WTC11 (cell line): ENCODE measurements at regions not wholly inside any gene's neighbourhood (a gene's known extent, or its start where the extent isn't known, plus 50 kb on each side); places are given as distances from the start of the nearest gene placed in this dataset.

ENCODE experiments used
- ATAC-seq: fragments of 200-7000 bp; cut with Tn5 transposase; 2 replicates; pipeline ENCODE4 v1.10.0; 2021; ENCODE audit warnings: mild to moderate bottlenecking, moderate library complexity
- CTCF ChIA-PET: fragments of 300-600 bp; sonication (Branson Sonifier 250); formaldehyde crosslinking; loops from one replicate; lab custom pipeline; 2021; ENCODE audit warnings: antibody characterized with exemption; lab: Charles Lee
- POLR2A ChIA-PET: fragments of 350-600 bp; sonication (Branson Sonifier 250); formaldehyde crosslinking; loops from one replicate; lab custom pipeline; 2021; ENCODE audit warnings: antibody characterized with exemption; lab: Charles Lee
- DNase-seq: peaks from one replicate; pipeline ENCODE4 v3.0.0; 2021; ENCODE audit warnings: low spot score
- H3K27ac Mint-ChIP-seq: 2 replicates; pipeline ENCODE4 v1.8.0; 2021; ENCODE audit warnings: mixed read lengths
- H3K27me3 Mint-ChIP-seq: 2 replicates; pipeline ENCODE4 v1.8.0; 2021; ENCODE audit warnings: low read depth, mild to moderate bottlenecking, moderate library complexity, mixed read lengths
- H3K36me3 Mint-ChIP-seq: 2 replicates; pipeline ENCODE4 v1.8.0; 2021; ENCODE audit warnings: mixed read lengths
- H3K4me1 Mint-ChIP-seq: 2 replicates; pipeline ENCODE4 v1.8.0; 2022; ENCODE audit warnings: mixed read lengths
- H3K4me3 Mint-ChIP-seq: 2 replicates; pipeline ENCODE4 v1.8.0; 2021; ENCODE audit warnings: mild to moderate bottlenecking, moderate library complexity, mixed read lengths
- H3K9me3 Mint-ChIP-seq: 2 replicates; pipeline ENCODE4 v1.8.0; 2021; ENCODE audit warnings: mixed read lengths
- AR ChIP-seq: fragments of 250-450 bp; sonication (Bioruptor Pico); IDR thresholded peaks from 2 replicates; pipeline ENCODE4 v1.9.0; 2021; ENCODE audit warnings: mild to moderate bottlenecking
- CREB1 ChIP-seq: sonication (generic); formaldehyde crosslinking; IDR thresholded peaks from 2 replicates; pipeline ENCODE4 v1.8.0; 2023; ENCODE audit warnings: mild to moderate bottlenecking, missing genetic modification reagents
- ETV6 ChIP-seq: sonication (generic); formaldehyde crosslinking; IDR thresholded peaks from 2 replicates; pipeline ENCODE4 v1.8.1; 2022; ENCODE audit warnings: mild to moderate bottlenecking, missing genetic modification reagents
- JAZF1 ChIP-seq: fragments of 250-450 bp; sonication (Bioruptor Pico); IDR thresholded peaks from 2 replicates; pipeline ENCODE4 v1.9.0; 2021; ENCODE audit warnings: moderate library complexity, mild to moderate bottlenecking, inconsistent platforms
- NFYB ChIP-seq: sonication (generic); formaldehyde crosslinking; conservative IDR thresholded peaks from 2 replicates; pipeline ENCODE4 v1.8.0; 2022; ENCODE audit warnings: low read depth, missing genetic modification reagents
- NR2C2 ChIP-seq: sonication (generic); formaldehyde crosslinking; IDR thresholded peaks from 2 replicates; pipeline ENCODE4 v1.8.0; 2022; ENCODE audit warnings: mild to moderate bottlenecking, missing genetic modification reagents
- TCF7 ChIP-seq: sonication (generic); formaldehyde crosslinking; IDR thresholded peaks from 2 replicates; pipeline ENCODE4 v1.8.0; 2022; ENCODE audit warnings: mild to moderate bottlenecking, low read depth, missing genetic modification reagents, moderate library complexity
- TEAD1 ChIP-seq: sonication (generic); formaldehyde crosslinking; IDR thresholded peaks from 2 replicates; pipeline ENCODE4 v1.8.0; 2022; ENCODE audit warnings: mild to moderate bottlenecking, missing genetic modification reagents
- TEAD4 ChIP-seq: sonication (generic); formaldehyde crosslinking; IDR thresholded peaks from 2 replicates; pipeline ENCODE4 v1.8.0; 2022; ENCODE audit warnings: mild to moderate bottlenecking, missing genetic modification reagents
- ZBTB21 ChIP-seq: sonication (generic); formaldehyde crosslinking; IDR thresholded peaks from 2 replicates; pipeline ENCODE4 v1.8.1; 2023; ENCODE audit warnings: mild to moderate bottlenecking, missing genetic modification reagents, borderline replicate concordance
- ZMAT4 ChIP-seq: fragments of 250-450 bp; sonication (Bioruptor Pico); IDR thresholded peaks from 2 replicates; pipeline ENCODE4 v1.9.0; 2021; ENCODE audit warnings: mild to moderate bottlenecking
- ZNF138 ChIP-seq: sonication (generic); formaldehyde crosslinking; conservative IDR thresholded peaks from 2 replicates; pipeline ENCODE4 v1.8.1; 2022; ENCODE audit warnings: mild to moderate bottlenecking, moderate library complexity, missing genetic modification reagents
- ZNF232 ChIP-seq: sonication (generic); formaldehyde crosslinking; IDR thresholded peaks from 2 replicates; pipeline ENCODE4 v1.8.0; 2022; ENCODE audit warnings: mild to moderate bottlenecking, missing genetic modification reagents
- ZNF281 ChIP-seq: sonication (generic); formaldehyde crosslinking; IDR thresholded peaks from 2 replicates; pipeline ENCODE4 v1.8.0; 2023; ENCODE audit warnings: mild to moderate bottlenecking, missing genetic modification reagents
- ZNF317 ChIP-seq: sonication (generic); formaldehyde crosslinking; IDR thresholded peaks from 2 replicates; pipeline ENCODE4 v1.8.1; 2023; ENCODE audit warnings: low read depth, mild to moderate bottlenecking, moderate library complexity, missing genetic modification reagents, borderline replicate concordance
- TF ChIP-seq, protein P1 (sequence below): sonication (generic); formaldehyde crosslinking; IDR thresholded peaks from 2 replicates; pipeline ENCODE4 v1.8.1; 2023; ENCODE audit warnings: mild to moderate bottlenecking, missing genetic modification reagents, borderline replicate concordance
- TF ChIP-seq, protein P2 (sequence below): fragments of 250-450 bp; sonication (Bioruptor Pico); IDR thresholded peaks from 2 replicates; pipeline ENCODE4 v1.8.0; 2021; ENCODE audit warnings: mild to moderate bottlenecking
- TF ChIP-seq, protein P3 (sequence below): sonication (generic); formaldehyde crosslinking; IDR thresholded peaks from 2 replicates; pipeline ENCODE4 v1.8.1; 2023; ENCODE audit warnings: mild to moderate bottlenecking, moderate library complexity, missing genetic modification reagents

DNA sequence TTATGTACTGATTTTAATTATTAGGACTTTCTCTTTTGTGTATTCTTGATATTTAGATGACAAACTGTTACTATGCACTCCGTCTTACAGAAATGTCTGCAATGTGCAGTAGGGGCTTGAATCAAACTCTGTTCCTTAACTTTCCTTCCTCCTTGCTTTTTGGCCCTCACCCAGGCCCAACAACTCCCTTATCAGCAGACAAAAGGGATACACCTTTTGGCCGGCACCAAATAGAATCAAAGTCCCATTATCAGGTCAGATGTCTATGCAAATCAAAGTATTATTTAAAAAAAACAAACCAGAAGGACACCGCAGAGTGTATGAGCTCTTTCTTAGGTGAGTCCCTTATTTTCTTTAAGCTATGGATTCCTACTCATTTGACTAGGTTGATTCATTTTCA lies 116.3 kb upstream of the SERPINE2 start (continued):
- TF ChIP-seq AR: no peak
- TF ChIP-seq ETV6: no peak
- TF ChIP-seq ZBTB21 (CRISPR knock-in tag): no peak
- no peak for TF ChIP-seq TEAD4 (CRISPR knock-in tag)
- no peak for TF ChIP-seq JAZF1
- no peak for TF ChIP-seq ZMAT4 (CRISPR knock-in tag)
- no peak for TF ChIP-seq NR2C2 (CRISPR knock-in tag)
- TF ChIP-seq ZNF232 (CRISPR knock-in tag): no peak
- no peak for TF ChIP-seq NFYB (CRISPR knock-in tag)
- TF ChIP-seq, protein P1, sequence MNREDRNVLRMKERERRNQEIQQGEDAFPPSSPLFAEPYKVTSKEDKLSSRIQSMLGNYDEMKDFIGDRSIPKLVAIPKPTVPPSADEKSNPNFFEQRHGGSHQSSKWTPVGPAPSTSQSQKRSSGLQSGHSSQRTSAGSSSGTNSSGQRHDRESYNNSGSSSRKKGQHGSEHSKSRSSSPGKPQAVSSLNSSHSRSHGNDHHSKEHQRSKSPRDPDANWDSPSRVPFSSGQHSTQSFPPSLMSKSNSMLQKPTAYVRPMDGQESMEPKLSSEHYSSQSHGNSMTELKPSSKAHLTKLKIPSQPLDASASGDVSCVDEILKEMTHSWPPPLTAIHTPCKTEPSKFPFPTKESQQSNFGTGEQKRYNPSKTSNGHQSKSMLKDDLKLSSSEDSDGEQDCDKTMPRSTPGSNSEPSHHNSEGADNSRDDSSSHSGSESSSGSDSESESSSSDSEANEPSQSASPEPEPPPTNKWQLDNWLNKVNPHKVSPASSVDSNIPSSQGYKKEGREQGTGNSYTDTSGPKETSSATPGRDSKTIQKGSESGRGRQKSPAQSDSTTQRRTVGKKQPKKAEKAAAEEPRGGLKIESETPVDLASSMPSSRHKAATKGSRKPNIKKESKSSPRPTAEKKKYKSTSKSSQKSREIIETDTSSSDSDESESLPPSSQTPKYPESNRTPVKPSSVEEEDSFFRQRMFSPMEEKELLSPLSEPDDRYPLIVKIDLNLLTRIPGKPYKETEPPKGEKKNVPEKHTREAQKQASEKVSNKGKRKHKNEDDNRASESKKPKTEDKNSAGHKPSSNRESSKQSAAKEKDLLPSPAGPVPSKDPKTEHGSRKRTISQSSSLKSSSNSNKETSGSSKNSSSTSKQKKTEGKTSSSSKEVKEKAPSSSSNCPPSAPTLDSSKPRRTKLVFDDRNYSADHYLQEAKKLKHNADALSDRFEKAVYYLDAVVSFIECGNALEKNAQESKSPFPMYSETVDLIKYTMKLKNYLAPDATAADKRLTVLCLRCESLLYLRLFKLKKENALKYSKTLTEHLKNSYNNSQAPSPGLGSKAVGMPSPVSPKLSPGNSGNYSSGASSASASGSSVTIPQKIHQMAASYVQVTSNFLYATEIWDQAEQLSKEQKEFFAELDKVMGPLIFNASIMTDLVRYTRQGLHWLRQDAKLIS (CRISPR knock-in tag): no peak
- TF ChIP-seq ZNF138: no peak
- no peak for TF ChIP-seq TCF7 (CRISPR knock-in tag)
- TF ChIP-seq CREB1 (CRISPR knock-in tag): no peak
- TF ChIP-seq ZNF317 (CRISPR knock-in tag): no peak

- no peak overlapping the region for H3K27ac Mint-ChIP-seq
- CTCF ChIA-PET: no interaction called here
- H3K27me3 Mint-ChIP-seq: no peaks in the 10 kb centered on the region
- H3K36me3 Mint-ChIP-seq: no peaks in the 10 kb centered on the region
- H3K4me3 Mint-ChIP-seq: no peak overlapping the region
- DNase-seq (no peak), ATAC-seq (no peak)
- peaks cover 10% of the 10 kb centered on the region for H3K9me3 Mint-ChIP-seq
- H3K4me1 Mint-ChIP-seq: no peaks in the 10 kb centered on the region
- POLR2A ChIA-PET: interaction anchor here (0.7 kb wide), 1 partner anchor 10 kb away, joined by 3 read pairs; no protein-coding TSS in a partner anchor
- TF ChIP-seq, protein P2, sequence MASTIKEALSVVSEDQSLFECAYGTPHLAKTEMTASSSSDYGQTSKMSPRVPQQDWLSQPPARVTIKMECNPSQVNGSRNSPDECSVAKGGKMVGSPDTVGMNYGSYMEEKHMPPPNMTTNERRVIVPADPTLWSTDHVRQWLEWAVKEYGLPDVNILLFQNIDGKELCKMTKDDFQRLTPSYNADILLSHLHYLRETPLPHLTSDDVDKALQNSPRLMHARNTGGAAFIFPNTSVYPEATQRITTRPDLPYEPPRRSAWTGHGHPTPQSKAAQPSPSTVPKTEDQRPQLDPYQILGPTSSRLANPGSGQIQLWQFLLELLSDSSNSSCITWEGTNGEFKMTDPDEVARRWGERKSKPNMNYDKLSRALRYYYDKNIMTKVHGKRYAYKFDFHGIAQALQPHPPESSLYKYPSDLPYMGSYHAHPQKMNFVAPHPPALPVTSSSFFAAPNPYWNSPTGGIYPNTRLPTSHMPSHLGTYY (CRISPR knock-in tag): no peak
- TF ChIP-seq TEAD1 (no peak), ZNF281 (no peak)
- TF ChIP-seq, protein P3, sequence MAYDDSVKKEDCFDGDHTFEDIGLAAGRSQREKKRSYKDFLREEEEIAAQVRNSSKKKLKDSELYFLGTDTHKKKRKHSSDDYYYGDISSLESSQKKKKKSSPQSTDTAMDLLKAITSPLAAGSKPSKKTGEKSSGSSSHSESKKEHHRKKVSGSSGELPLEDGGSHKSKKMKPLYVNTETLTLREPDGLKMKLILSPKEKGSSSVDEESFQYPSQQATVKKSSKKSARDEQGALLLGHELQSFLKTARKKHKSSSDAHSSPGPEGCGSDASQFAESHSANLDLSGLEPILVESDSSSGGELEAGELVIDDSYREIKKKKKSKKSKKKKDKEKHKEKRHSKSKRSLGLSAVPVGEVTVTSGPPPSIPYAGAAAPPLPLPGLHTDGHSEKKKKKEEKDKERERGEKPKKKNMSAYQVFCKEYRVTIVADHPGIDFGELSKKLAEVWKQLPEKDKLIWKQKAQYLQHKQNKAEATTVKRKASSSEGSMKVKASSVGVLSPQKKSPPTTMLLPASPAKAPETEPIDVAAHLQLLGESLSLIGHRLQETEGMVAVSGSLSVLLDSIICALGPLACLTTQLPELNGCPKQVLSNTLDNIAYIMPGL (CRISPR knock-in tag): no peak
- TF ChIP-seq, protein P1 (CRISPR knock-in tag): no peak
Observed at GRCh38 chr2:224151680-224152310, 112.7 kb upstream of the SERPINE2 start.
